OCI-LY3 (cell line): ENCODE measurements at regions not wholly inside any gene's neighbourhood (a gene's known extent, or its start where the extent isn't known, plus 50 kb on each side); places are given as distances from the start of the nearest gene placed in this dataset.

Source experiments
- H2AFZ ChIP-seq: fragments of 200-600, 300-600 bp; shearing (Covaris generic); 2 replicates; pipeline ENCODE4 v1.6.0; 2014; ENCODE audit warnings: antibody characterized with exemption, low read depth, low read length
- H3K27ac ChIP-seq: fragments of 200-600, 300-600 bp; sonication (generic); 2 replicates; pipeline ENCODE4 v1.5.1; 2014; ENCODE audit warnings: mild to moderate bottlenecking, low read length, moderate library complexity, mixed read lengths
- H3K27me3 ChIP-seq: fragments of 200-600, 300-600 bp; sonication (generic); 2 replicates; pipeline ENCODE4 v1.6.1; 2014; ENCODE audit warnings: low read depth, low read length, mixed read lengths
- H3K36me3 ChIP-seq: fragments of 200-600, 300-600 bp; sonication (generic); replicated peaks from 2 replicates; pipeline ENCODE3; 2014; ENCODE audit warnings: low read depth, low read length, mixed read lengths
- H3K4me1 ChIP-seq: fragments of 300-600, 200-600 bp; sonication (generic); 2 replicates; pipeline ENCODE4 v1.6.1; 2014; ENCODE audit warnings: low read length, mixed read lengths
- H3K4me2 ChIP-seq: fragments of 200-600, 300-600 bp; sonication (generic); 2 replicates; pipeline ENCODE4 v1.6.1; 2014; ENCODE audit warnings: low read length, mixed read lengths
- H3K4me3 ChIP-seq: fragments of 300-600, 200-600 bp; sonication (generic); 2 replicates; pipeline ENCODE4 v1.5.1; 2014; ENCODE audit warnings: antibody characterized with exemption, mild to moderate bottlenecking, low read length, moderate library complexity
- H3K79me2 ChIP-seq: fragments of 300-600, 200-600 bp; shearing (Covaris generic); 2 replicates; pipeline ENCODE4 v1.6.1; 2014; ENCODE audit warnings: mild to moderate bottlenecking, low read length, mixed read lengths
- H3K9ac ChIP-seq: fragments of 300-600, 200-600 bp; shearing (Covaris generic); 2 replicates; pipeline ENCODE4 v1.6.0; 2014; ENCODE audit warnings: mild to moderate bottlenecking, low read length, moderate library complexity
- H3K9me3 ChIP-seq: fragments of 200-600, 300-600 bp; shearing (Covaris generic); 2 replicates; pipeline ENCODE4 v1.6.1; 2014; ENCODE audit warnings: low read length, mixed read lengths; ENCODE audit not compliant: insufficient read depth
- H4K20me1 ChIP-seq: fragments of 200-600, 300-600 bp; sonication (generic); 2 replicates; pipeline ENCODE4 v1.6.1; 2016; ENCODE audit warnings: low read length, mixed read lengths; ENCODE audit not compliant: insufficient read depth
- CTCF ChIP-seq: fragments of 200-600, 300-600 bp; sonication (generic); IDR thresholded peaks from 2 replicates; pipeline ENCODE4 v1.5.1; 2014; ENCODE audit warnings: antibody characterized with exemption, low read length, low read depth
- EZH2phosphoT487 ChIP-seq: fragments of 200-600 bp; shearing (Covaris generic); IDR thresholded peaks from 2 replicates; pipeline ENCODE4 v1.6.1; 2018; ENCODE audit warnings: antibody characterized with exemption, mixed run types, low read depth

GRCh38 chr2:234710066-234710465 lies 213.2 kb upstream of the ARL4C start:
- H3K27me3 ChIP-seq: no peaks in the 10 kb centered on the region
- no peak overlapping the region for H2AFZ ChIP-seq
- no peaks in the 10 kb centered on the region for H3K4me1 ChIP-seq
- no peak overlapping the region for H3K4me2 ChIP-seq
- no peak overlapping the region for H3K4me3 ChIP-seq
- no peak overlapping the region for H3K27ac ChIP-seq
- no peaks in the 10 kb centered on the region for H4K20me1 ChIP-seq
- H3K9ac ChIP-seq: no peak overlapping the region
- TF ChIP-seq CTCF: no peak
- TF ChIP-seq EZH2phosphoT487: no peak
- no peaks in the 10 kb centered on the region for H3K36me3 ChIP-seq
- no peaks in the 10 kb centered on the region for H3K9me3 ChIP-seq
- H3K79me2 ChIP-seq: no peaks in the 10 kb centered on the region

GRCh38 chr2:234708717-234709116 lies 211.8 kb upstream of the ARL4C start:
- H3K4me1 ChIP-seq: no peaks in the 10 kb centered on the region
- H3K27ac ChIP-seq: no peak overlapping the region
- no peaks in the 10 kb centered on the region for H3K79me2 ChIP-seq
- H3K9ac ChIP-seq: no peak overlapping the region
- H3K9me3 ChIP-seq: no peaks in the 10 kb centered on the region
- H3K4me3 ChIP-seq: no peak overlapping the region
- TF ChIP-seq EZH2phosphoT487: no peak
- no peak for TF ChIP-seq CTCF
- no peak overlapping the region for H3K4me2 ChIP-seq
- H3K27me3 ChIP-seq: no peaks in the 10 kb centered on the region
- H3K36me3 ChIP-seq: no peaks in the 10 kb centered on the region
- no peaks in the 10 kb centered on the region for H4K20me1 ChIP-seq
- H2AFZ ChIP-seq: no peak overlapping the region

GRCh38 chr2:234708091-234708683 lies 211.3 kb upstream of the ARL4C start:
- H3K27me3 ChIP-seq: no peaks in the 10 kb centered on the region
- H3K36me3 ChIP-seq: no peaks in the 10 kb centered on the region
- no peaks in the 10 kb centered on the region for H4K20me1 ChIP-seq
- TF ChIP-seq CTCF: no peak
- TF ChIP-seq EZH2phosphoT487: no peak
- no peaks in the 10 kb centered on the region for H3K9me3 ChIP-seq
- H3K9ac ChIP-seq: no peak overlapping the region
- no peaks in the 10 kb centered on the region for H3K79me2 ChIP-seq
- no peak overlapping the region for H3K4me3 ChIP-seq
- H2AFZ ChIP-seq: no peak overlapping the region
- H3K4me1 ChIP-seq: no peaks in the 10 kb centered on the region
- H3K4me2 ChIP-seq: no peak overlapping the region
- H3K27ac ChIP-seq: no peak overlapping the region

GRCh38 chr2:234706086-234706485 lies 209.2 kb upstream of the ARL4C start:
- Histone ChIP-seq H2AFZ (no peak overlapping the region), H3K9me3 (no peaks in the 10 kb centered on the region), H3K4me3 (no peak overlapping the region), H4K20me1 (no peaks in the 10 kb centered on the region), H3K4me1 (no peaks in the 10 kb centered on the region), H3K27me3 (no peaks in the 10 kb centered on the region), H3K9ac (no peak overlapping the region), H3K79me2 (no peaks in the 10 kb centered on the region), H3K4me2 (no peak overlapping the region), H3K36me3 (no peaks in the 10 kb centered on the region), H3K27ac (no peak overlapping the region)
- TF ChIP-seq EZH2phosphoT487 (no peak), CTCF (no peak)
